BLaER1 treated with 17β-estradiol and CSF1 and Interleukin-3, amounts not matched to agents 10 nM and 100 nM (cell line): ENCODE measurements at regions not wholly inside any gene's neighbourhood (a gene's known extent, or its start where the extent isn't known, plus 50 kb on each side); places are given as distances from the start of the nearest gene placed in this dataset.

Experiments used
- H3K27ac ChIP-seq, 11 experiments: shearing (Covaris generic); formaldehyde crosslinking; 2 replicates each; pipeline ENCODE4 v1.8.1; 2022
- H3K27me3 ChIP-seq, 11 experiments: shearing (Covaris generic); formaldehyde crosslinking; 2 replicates each; pipeline ENCODE4 v1.8.1; 2022
- H3K36me3 ChIP-seq, 11 experiments: shearing (Covaris generic); formaldehyde crosslinking; 2 replicates each; pipeline ENCODE4 v1.8.1; 2022
- H3K4me1 ChIP-seq, 10 experiments: shearing (Covaris generic); formaldehyde crosslinking; 2 replicates each; pipeline ENCODE4 v1.8.1; 2022
- H3K4me2 ChIP-seq, 11 experiments: shearing (Covaris generic); formaldehyde crosslinking; 2 replicates each; pipeline ENCODE4 v1.8.1; 2022
- H3K4me3 ChIP-seq, 10 experiments: shearing (Covaris generic); formaldehyde crosslinking; 2 replicates each; pipeline ENCODE4 v1.8.1; 2022
- H3K9ac ChIP-seq, 11 experiments: shearing (Covaris generic); formaldehyde crosslinking; 2 replicates each; pipeline ENCODE4 v1.8.1; 2022
- H3K9me3 ChIP-seq, 11 experiments: shearing (Covaris generic); formaldehyde crosslinking; replicated peaks in 1 of 11; 2 replicates each; pipeline ENCODE4 v1.8.1; 2022
- H4K20me1 ChIP-seq, 11 experiments: shearing (Covaris generic); formaldehyde crosslinking; 2 replicates each; pipeline ENCODE4 v1.8.1; 2022
- Cebpa-rat ChIP-seq, 11 experiments: shearing (Covaris generic); IDR thresholded peaks; 2 replicates each; pipeline ENCODE4 v1.8.1; 2022

DNA sequence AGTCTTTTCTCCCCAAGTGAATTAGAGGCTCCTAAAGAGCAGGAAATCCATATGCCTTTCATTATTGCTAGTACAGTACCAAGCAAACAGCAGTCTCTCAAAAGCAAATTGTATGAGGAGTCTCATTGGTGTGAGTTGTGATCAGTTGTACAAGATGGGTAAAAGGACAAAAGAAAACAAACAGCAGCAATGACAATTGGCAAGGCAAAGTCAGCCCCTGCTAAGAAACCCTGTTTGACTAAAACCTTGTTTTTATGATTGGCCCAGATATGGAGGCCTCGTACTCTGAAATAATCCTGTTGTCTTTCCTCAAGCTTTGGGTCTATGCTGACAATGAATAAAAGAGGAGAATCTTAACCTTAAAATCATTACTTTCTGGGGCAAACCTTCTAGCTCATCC lies 69.8 kb downstream of the FOXD1 start:
- no peak for TF ChIP-seq Cebpa-rat (IDR thresholded peaks at IDR 0.05)
- Histone ChIP-seq H3K4me2 (no peak overlapping the region), H4K20me1 (no peaks in the 10 kb centered on the region), H3K9me3 (peaks cover 35 to 41% (median 39%) of the 10 kb centered on the region in 11 experiments), H3K36me3 (no peaks in the 10 kb centered on the region), H3K4me1 (no peaks in the 10 kb centered on the region), H3K27ac (no peak overlapping the region), H3K27me3 (no peaks in the 10 kb centered on the region; a peak in 1 of 22 replicates), H3K9ac (no peak overlapping the region), H3K4me3 (no peak overlapping the region)

- Histone ChIP-seq H3K27me3 (no peaks in the 10 kb centered on the region), H4K20me1 (no peaks in the 10 kb centered on the region), H3K4me1 (no peaks in the 10 kb centered on the region), H3K9ac (no peak overlapping the region), H3K9me3 (peaks cover 28 to 34% (median 32%) of the 10 kb centered on the region in 11 experiments), H3K4me2 (no peak overlapping the region), H3K27ac (no peak overlapping the region), H3K36me3 (no peaks in the 10 kb centered on the region), H3K4me3 (no peak overlapping the region)
- TF ChIP-seq Cebpa-rat (IDR thresholded peaks at IDR 0.05) = no peak
These were observed 70.5 kb downstream of the FOXD1 start for GRCh38 chr5:73378070-73378469.

DNA sequence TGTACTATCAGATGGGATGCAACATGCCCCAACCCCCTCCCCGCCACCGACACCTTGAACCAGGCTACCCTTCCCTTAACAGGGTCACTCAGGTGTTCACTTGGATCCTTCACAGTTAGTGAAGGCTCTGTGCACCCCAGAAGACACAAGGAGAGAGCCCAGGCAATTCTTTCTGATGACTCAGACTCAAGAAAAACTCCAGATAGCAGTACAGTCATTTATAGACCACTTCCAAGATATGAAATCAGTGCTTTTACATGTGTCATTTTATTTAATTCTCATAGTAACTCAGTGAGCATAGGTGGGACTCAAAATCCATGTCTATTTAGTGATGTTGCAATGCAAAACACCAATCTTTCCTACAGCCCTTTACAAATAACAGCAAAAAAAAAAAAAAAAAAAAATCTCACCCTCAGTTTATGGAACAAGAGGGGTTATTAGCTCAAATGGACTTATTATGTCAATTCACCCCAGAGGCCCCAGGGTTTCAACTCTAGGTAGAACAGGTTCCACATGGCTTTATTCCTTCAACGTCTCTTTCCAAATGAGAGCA lies 71.9 kb downstream of the FOXD1 start:
- Histone ChIP-seq H3K4me1 (no peaks in the 10 kb centered on the region), H3K4me2 (no peak overlapping the region), H3K9ac (no peak overlapping the region), H3K36me3 (no peaks in the 10 kb centered on the region), H3K27ac (no peak overlapping the region), H3K9me3 (peaks cover 14 to 20% (median 18%) of the 10 kb centered on the region in 11 experiments), H3K4me3 (no peak overlapping the region), H3K27me3 (no peaks in the 10 kb centered on the region), H4K20me1 (no peaks in the 10 kb centered on the region)
- no peak for TF ChIP-seq Cebpa-rat (IDR thresholded peaks at IDR 0.05)

DNA sequence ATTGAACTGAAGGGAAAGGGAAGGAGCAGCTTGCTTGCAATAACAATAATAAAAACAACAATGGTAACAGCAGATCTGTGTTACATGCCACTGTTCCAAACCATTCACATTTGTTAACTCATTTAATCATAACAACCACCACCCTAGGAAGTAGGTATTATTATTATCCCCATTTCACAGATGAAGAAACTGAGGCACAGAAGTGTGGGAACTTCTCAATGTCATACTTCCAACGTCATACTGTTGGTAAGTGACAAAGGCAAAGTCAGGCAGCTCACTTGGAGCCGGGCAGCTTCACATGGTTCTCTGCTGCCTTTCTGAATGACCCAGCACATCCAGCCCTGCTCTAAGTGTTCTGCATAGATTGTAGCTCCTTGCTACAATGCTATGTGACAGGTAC lies 72.6 kb downstream of the FOXD1 start:
- Histone ChIP-seq H3K4me3 (no peak overlapping the region), H3K27ac (no peak overlapping the region), H3K27me3 (no peaks in the 10 kb centered on the region), H3K9me3 (peaks cover 7 to 13% (median 11%) of the 10 kb centered on the region in 11 experiments), H3K4me2 (no peak overlapping the region), H3K4me1 (no peaks in the 10 kb centered on the region), H3K9ac (no peak overlapping the region), H4K20me1 (no peaks in the 10 kb centered on the region), H3K36me3 (no peaks in the 10 kb centered on the region)
- TF ChIP-seq Cebpa-rat (IDR thresholded peaks at IDR 0.05) = no peak

GRCh38 chr5:73375191-73375545 lies 73.4 kb downstream of the FOXD1 start:
- H3K36me3 ChIP-seq = no peaks in the 10 kb centered on the region
- H3K9ac ChIP-seq = no peak overlapping the region
- no peak for TF ChIP-seq Cebpa-rat (IDR thresholded peaks at IDR 0.05)
- H3K4me2 ChIP-seq = no peak overlapping the region
- H3K27ac ChIP-seq = no peak overlapping the region
- no peak overlapping the region for H3K4me3 ChIP-seq
- H3K4me1 ChIP-seq = no peaks in the 10 kb centered on the region
- no peaks in the 10 kb centered on the region for H4K20me1 ChIP-seq
- H3K27me3 ChIP-seq = no peaks in the 10 kb centered on the region
- H3K9me3 ChIP-seq = peaks cover 0 to 5% (median 3%) of the 10 kb centered on the region in 11 experiments; a peak in 15 of 22 replicates

DNA sequence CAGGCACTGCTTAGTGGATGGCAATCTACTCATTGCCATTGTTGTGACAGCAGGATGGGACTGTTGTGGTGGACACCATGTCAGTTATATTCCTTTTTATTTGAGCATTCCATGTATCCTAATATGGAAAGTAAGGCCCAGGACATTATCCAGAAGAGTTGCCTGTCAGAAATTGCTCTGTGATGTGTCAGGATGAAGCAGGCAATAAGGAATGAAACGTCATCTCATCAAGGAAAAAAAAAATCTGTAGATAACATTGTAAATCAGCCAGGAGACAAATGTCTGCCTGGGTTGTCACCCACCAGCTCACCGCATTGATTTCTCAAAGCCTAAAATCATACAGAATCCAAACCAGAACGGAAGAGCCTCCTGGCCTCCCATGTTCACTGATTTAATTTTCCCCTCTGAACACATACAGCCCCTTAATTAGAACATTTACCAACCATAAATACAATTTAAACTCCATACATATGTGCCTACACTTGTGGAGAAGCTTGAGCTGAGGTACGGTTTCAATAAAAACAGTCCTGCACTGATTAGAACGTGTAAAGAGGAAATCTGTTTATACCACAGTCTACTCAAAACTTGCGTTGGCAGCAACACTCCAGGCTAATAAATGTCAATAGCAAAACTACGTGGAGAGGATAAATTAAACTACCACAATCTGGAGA lies 73.9 kb downstream of the FOXD1 start:
- Histone ChIP-seq H3K27me3 (no peaks in the 10 kb centered on the region), H3K36me3 (no peaks in the 10 kb centered on the region), H3K4me2 (no peak overlapping the region), H3K27ac (no peak overlapping the region), H3K9ac (no peak overlapping the region), H3K4me3 (no peak overlapping the region), H3K4me1 (no peaks in the 10 kb centered on the region), H4K20me1 (no peaks in the 10 kb centered on the region), H3K9me3 (no peaks in the 10 kb centered on the region)
- TF ChIP-seq Cebpa-rat (IDR thresholded peaks at IDR 0.05) = no peak

DNA sequence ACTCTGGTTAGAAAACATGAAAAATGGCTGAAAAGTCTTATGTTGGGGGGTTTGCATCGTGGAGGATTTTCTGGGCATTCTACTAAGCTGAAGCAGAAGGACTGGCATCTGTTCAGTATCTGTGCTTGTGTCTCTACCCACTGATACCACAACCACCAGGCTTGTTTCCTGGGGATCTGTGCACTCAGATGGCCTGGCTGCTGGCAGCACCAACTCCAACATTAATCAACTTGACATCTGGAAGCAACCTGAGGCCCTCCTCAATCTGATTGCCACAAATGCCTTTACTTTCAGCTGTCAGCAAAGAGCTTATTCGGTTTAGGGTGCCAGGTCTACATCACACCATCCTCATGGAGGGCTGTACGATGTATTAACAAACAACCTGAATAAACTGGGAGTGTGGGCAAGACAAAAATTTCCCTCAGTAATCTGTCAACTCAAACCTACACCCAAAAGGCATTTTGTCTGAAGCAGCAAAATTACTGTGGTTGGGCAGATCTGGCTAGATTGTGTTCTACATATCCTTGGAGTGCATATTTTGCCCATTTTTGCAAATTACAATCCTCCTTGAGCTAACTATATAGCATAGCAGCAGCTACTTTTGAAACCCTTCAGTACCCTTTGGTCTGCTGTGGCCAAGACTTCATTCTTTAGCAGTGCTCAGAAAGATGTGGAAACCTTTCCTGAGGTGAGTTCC lies 74.6 kb downstream of the FOXD1 start:
- Histone ChIP-seq H3K27me3 (no peaks in the 10 kb centered on the region), H3K4me2 (no peak overlapping the region), H3K4me1 (no peaks in the 10 kb centered on the region), H4K20me1 (no peaks in the 10 kb centered on the region), H3K9me3 (no peaks in the 10 kb centered on the region), H3K4me3 (no peak overlapping the region), H3K36me3 (no peaks in the 10 kb centered on the region), H3K27ac (no peak overlapping the region), H3K9ac (no peak overlapping the region)
- no peak for TF ChIP-seq Cebpa-rat (IDR thresholded peaks at IDR 0.05)

DNA sequence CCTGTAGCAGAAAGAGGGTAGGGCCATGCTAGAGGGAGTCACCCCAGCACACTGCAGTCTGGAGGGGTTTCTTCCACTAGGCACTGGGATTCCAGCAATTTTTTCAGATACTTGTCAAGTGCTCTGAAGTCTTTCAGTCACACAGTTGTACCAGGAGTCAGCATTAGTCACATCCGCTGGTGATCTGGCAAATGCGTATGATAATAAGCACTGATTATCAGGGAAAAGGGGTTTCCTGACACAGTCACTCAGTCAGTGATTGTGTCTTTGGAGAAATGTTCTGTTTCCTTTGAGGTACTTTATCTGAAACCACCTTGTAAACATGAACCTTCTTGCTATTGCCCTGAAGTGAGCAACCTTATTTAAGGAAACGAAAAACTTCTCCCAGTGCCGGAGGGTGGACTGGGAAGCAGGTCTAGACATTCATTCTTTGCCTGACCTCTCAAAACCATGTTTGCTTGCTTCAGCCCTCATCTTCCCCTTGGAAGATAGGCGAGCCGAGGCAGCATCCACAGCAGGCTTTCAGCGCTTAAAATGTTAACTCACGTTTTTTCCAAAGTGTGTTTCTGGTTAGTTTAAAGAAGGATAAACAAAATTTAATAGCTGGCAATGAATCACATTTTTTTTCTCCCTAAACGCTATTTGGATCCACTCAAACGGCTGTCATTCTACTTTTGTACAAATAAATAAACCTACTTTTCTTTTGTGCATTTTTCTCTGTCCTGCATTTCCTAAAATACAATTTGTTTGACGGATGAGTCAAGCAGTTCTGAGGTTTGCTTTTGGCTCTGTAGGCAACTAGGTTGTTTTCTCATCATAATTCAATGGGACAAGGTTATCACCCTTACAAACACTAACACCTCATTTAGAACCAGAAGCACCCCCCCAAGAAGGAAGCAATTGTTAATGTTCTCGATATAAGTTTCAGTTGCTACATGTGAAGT lies 77.7 kb downstream of the FOXD1 start:
- H3K27ac ChIP-seq = no peak overlapping the region
- H3K9me3 ChIP-seq = no peaks in the 10 kb centered on the region
- peaks cover 0 to 8% (median 0%) of the 10 kb centered on the region in 10 experiments; a peak in 1 of 20 replicates for H3K4me1 ChIP-seq
- H3K27me3 ChIP-seq = no peaks in the 10 kb centered on the region
- no peak for TF ChIP-seq Cebpa-rat (IDR thresholded peaks at IDR 0.05)
- H3K36me3 ChIP-seq = no peaks in the 10 kb centered on the region
- H4K20me1 ChIP-seq = no peaks in the 10 kb centered on the region
- H3K4me3 ChIP-seq = no peak overlapping the region
- H3K9ac ChIP-seq = no peak overlapping the region
- no peak overlapping the region for H3K4me2 ChIP-seq

GRCh38 chr5:73370095-73370494 lies 78.5 kb downstream of the FOXD1 start:
- H3K36me3 ChIP-seq = no peaks in the 10 kb centered on the region
- H3K27me3 ChIP-seq = no peaks in the 10 kb centered on the region
- H3K9me3 ChIP-seq = no peaks in the 10 kb centered on the region
- no peak overlapping the region for H3K9ac ChIP-seq
- peaks cover 0 to 8% (median 0%) of the 10 kb centered on the region in 10 experiments; a peak in 1 of 20 replicates for H3K4me1 ChIP-seq
- H3K4me3 ChIP-seq = no peak overlapping the region
- no peak for TF ChIP-seq Cebpa-rat (IDR thresholded peaks at IDR 0.05)
- H3K27ac ChIP-seq = no peak overlapping the region
- H3K4me2 ChIP-seq = no peak overlapping the region
- no peaks in the 10 kb centered on the region for H4K20me1 ChIP-seq
